Ureter (tissue), 1 donor: ENCODE measurements at regions not wholly inside any gene's neighbourhood (a gene's known extent, or its start where the extent isn't known, plus 50 kb on each side); places are given as distances from the start of the nearest gene placed in this dataset.

Source experiments
- DNase-seq: peaks from one replicate; pipeline ENCODE4 v3.0.0-alpha.2; 2020; ENCODE audit warnings: low spot score
- donor health status: DM: yes; HTN: yes; CAD: no.

- no peak for DNase-seq
These were observed 665.7 kb downstream of the ZNF674 start for GRCh38 chrX:45879512-45879911.

GRCh38 chrX:45876206-45876605, 669.0 kb downstream of the ZNF674 start:
- no peak for DNase-seq

- DNase-seq, result no peak
These were observed 671.4 kb downstream of the ZNF674 start for GRCh38 chrX:45873781-45874180.

- DNase-seq, result no peak
These were observed 671.8 kb upstream of the DIPK2B start for GRCh38 chrX:45872480-45872879.

- DNase-seq, result no peak
These were observed 667.7 kb upstream of the DIPK2B start for GRCh38 chrX:45868425-45868824.

- no peak for DNase-seq
These were observed 662.1 kb upstream of the DIPK2B start for GRCh38 chrX:45862801-45863200.

GRCh38 chrX:45860450-45860849, 659.8 kb upstream of the DIPK2B start:
- DNase-seq, result no peak

- DNase-seq, result no peak
These were observed 658.7 kb upstream of the DIPK2B start for GRCh38 chrX:45859407-45859806.

- DNase-seq, result no peak
These were observed 652.2 kb upstream of the DIPK2B start for GRCh38 chrX:45852884-45853283.

GRCh38 chrX:45851434-45851991, 650.8 kb upstream of the DIPK2B start:
- DNase-seq, result peak; percentile 44

GRCh38 chrX:45850775-45851433, 650.2 kb upstream of the DIPK2B start:
- no peak for DNase-seq

GRCh38 chrX:45850197-45850774, 649.6 kb upstream of the DIPK2B start:
- DNase-seq, result no peak

GRCh38 chrX:45849261-45849862, 648.7 kb upstream of the DIPK2B start:
- DNase-seq, result no peak

- no peak for DNase-seq
These were observed 647.3 kb upstream of the DIPK2B start for GRCh38 chrX:45847961-45848360.

- no peak for DNase-seq
These were observed 645.7 kb upstream of the DIPK2B start for GRCh38 chrX:45846328-45846727.

- DNase-seq, result no peak
These were observed 644.5 kb upstream of the DIPK2B start for GRCh38 chrX:45845142-45845541.

GRCh38 chrX:45843518-45843917, 642.8 kb upstream of the DIPK2B start:
- no peak for DNase-seq

- no peak for DNase-seq
These were observed 642.2 kb upstream of the DIPK2B start for GRCh38 chrX:45842926-45843315.

- no peak for DNase-seq
These were observed 641.7 kb upstream of the DIPK2B start for GRCh38 chrX:45842207-45842925.

- no peak for DNase-seq
These were observed 639.8 kb upstream of the DIPK2B start for GRCh38 chrX:45840411-45840950.

GRCh38 chrX:45830343-45830742, 629.7 kb upstream of the DIPK2B start:
- no peak for DNase-seq

GRCh38 chrX:45824471-45824870, 623.8 kb upstream of the DIPK2B start:
- peak; percentile 59 for DNase-seq
